LoVo (cell line): ENCODE measurements at regions not wholly inside any gene's neighbourhood (a gene's known extent, or its start where the extent isn't known, plus 50 kb on each side); places are given as distances from the start of the nearest gene placed in this dataset.

Source experiments
- DNase-seq: peaks from one replicate; pipeline ENCODE4 v3.0.0-alpha.2; 2016; ENCODE audit warnings: low spot score

DNA sequence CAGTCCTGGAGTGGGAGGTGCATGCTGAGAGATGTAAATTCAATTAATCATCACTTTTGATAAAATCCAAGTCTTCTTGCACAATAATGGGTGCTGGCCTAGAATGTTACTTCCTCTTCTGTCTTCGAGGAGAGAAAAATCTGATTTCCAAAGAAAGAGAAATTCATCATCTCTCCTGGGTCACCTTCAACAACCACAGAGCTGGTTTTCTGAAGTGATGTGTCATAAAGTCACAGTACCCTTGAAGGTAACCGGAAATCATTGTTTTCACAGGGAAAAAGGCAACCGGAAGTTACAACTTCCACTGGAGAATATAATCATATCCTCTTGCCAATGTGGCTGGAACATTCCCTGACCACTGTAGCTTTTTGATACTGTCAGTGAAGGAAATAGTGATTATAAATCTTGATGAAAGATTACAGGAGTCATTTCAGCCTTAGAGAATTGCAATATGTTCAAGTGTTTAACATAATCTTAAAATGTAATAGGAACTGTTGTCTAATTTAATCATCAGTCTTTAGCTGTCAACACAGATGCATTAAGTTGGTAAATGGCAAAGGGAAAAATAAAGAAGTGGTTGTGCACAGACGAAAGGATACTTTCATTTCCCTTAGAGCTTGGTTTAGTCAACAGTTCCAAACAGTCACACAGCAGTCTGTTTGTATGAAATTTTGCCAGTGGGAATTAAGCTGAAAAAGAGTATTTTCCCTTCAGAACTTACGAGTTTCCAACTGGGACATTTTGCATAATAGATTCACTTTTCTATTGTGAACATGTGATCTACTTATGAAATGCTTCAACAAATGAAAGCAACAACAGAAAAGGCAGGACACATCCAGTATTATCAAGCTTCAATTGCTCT is 106.5 kb upstream of the SLC4A7 start:
- no peak for DNase-seq

DNA sequence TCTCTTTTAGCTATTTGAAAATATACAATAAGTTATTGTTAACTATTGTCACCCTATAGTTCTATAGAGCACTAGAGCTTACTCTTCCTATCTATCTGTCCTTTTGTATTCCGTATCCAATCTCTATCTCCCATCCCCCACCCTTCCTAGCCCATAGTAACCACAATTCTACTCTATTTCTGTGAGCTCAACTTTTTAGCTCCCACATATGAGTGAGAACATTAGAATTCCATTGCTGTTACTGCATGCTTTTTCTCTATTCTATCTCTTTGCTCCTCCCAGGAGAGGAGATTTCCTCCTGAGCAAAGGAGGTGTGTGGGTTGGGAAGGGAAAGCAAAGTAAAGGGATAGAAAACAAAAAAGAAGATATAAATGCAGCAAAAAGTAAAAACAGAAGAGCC is 105.6 kb upstream of the SLC4A7 start:
- DNase-seq = no peak

DNA sequence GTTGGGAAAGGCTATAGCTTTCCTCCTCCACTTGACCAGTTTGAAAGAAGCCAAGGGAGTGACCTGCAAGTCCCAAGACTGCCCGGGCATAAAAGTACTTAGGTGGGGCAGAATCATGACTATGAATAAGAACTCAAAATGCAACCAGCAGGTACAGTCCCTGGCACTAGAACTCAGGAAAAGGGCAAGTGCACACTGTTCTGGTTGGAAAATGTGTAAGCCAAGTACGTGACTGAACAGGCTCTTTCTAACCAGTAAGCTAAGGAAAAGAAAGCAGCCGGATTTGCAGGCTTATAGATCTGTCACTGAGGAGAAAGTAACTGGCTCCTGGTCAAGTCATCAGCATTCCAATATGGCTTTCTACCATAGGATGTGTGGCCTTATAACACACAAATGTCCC is 101.2 kb upstream of the SLC4A7 start:
- no peak for DNase-seq

DNA sequence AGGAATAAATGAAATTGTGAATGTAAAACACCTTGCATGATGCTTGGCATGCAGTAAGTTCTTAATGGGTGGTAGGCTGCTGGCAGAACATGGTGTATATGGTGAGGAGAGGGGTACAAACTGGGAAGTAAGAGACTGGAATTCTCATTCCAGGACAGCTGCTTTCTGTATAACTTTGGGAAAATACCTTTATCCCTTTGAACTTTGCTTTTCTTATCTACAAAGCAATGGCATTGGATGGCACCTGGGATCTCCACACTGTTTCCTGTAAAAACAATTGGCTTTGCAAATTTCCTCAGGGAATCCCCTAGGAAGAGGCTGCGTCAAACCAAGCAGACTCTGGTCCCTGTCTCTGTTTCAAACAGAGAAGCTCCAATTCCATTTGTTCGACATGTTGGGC is 100.7 kb upstream of the SLC4A7 start:
- no peak for DNase-seq

DNA sequence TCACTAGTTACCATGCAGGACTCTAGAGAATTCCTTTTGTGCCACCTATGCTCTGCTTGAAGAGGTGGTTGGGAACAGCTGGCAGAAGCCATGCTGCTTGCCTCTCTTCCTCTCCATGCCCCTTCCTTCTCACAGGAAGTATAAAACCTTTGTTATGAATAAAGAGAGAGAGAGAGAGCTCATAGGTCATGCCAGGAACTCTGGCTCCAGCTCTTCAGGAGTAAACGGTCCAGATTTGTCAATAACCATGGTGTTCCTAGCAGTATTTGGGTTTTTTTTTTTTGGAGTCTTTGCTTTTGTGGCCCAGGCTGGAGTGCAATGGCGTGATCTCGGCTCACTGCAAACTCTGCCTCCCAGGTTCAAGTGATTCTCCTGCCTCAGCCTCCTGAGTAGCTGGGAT is 97.7 kb upstream of the SLC4A7 start:
- no peak for DNase-seq

DNA sequence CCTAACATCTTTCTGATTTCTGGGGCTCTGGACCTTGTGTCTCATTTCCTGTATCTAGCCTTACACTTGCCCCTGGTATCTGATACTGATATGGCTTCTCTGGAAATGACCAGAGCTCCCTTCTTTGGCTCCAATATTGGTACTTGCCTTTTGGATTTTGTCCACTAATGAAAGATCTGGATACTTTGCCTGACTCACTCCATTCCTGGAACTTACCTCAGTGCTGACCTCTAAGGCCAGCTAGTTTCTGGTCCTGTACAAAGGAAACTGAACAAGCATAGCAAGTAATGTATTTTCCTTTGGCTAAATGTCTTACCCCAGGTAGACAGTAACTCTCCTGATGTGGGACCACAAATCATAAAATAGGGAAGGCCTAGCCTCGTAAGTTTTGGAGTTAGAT is 93.8 kb upstream of the SLC4A7 start:
- DNase-seq = no peak

DNA sequence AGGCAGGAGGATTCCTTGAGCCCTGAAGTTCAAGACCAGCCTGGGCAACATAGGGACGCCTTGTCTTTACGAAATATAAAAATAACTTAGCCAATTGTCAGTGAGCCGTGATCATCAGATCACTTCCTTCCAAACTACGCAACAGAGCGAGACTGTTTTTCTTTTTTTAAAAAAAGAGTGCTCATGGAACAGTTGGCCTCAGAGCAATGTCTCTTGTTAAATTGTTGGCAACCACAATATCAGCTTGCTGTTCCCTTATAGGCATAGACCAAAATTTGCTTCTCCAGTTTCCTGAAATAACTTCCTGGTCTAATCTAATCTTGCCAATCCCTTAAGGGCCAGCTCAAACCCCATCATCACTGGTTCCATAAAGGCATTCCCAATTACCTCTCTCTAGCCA is 93.3 kb upstream of the SLC4A7 start:
- no peak for DNase-seq

DNA sequence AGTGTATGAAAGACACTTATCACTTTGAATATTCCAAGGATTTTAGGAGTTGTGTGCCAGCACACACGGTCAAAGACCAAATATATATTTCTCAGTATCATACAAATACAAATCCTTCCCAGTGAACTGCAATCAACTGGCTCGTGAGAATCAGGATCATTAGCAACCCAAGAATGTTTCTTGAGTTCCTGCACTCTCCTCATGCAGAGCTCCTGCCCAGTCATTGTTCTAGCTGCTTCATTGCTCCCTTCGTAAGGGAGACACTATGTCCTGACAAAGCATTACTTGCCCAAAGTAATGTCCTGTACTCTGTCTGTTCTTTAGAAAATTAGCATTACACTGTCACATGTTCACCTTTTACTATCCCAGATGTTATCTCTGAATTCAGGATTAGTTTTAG is 92.0 kb upstream of the SLC4A7 start:
- DNase-seq = no peak

DNA sequence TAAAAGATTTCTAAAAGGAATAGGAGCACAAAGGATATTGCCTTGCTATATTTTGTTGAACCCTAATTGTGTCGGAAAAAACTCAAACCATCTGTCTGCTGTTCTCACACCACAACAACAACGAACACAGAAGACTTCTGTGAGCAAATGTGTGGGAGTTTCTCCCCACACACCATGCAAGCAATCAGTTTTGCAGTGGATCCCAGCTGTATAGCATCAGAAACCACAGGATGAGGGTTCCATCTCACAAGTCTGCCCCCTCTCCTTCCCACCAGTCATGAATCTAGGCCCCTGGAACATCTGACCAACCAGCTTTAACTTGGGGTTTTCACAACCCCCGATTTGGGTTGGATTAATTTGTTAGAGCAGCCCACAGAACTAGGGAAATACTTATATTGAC is 91.3 kb upstream of the SLC4A7 start:
- DNase-seq = no peak

DNA sequence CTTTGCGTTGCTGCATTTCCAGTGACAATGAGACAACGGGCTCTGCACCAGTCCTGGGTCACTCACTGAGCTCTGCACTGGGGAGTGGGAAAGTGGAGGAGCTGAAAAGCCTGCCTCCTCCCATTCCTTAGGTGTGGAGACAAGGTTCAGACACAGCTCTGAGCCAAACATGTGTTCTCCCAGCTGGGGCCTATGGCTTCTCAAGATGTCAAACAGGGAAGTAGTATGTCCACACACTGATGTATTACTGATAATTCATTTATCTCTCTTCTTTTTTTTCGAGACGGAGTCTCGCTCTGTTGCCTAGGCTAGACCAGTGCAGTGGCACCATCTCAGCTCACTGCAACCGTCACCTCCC is 90.2 kb upstream of the SLC4A7 start:
- DNase-seq = no peak

DNA sequence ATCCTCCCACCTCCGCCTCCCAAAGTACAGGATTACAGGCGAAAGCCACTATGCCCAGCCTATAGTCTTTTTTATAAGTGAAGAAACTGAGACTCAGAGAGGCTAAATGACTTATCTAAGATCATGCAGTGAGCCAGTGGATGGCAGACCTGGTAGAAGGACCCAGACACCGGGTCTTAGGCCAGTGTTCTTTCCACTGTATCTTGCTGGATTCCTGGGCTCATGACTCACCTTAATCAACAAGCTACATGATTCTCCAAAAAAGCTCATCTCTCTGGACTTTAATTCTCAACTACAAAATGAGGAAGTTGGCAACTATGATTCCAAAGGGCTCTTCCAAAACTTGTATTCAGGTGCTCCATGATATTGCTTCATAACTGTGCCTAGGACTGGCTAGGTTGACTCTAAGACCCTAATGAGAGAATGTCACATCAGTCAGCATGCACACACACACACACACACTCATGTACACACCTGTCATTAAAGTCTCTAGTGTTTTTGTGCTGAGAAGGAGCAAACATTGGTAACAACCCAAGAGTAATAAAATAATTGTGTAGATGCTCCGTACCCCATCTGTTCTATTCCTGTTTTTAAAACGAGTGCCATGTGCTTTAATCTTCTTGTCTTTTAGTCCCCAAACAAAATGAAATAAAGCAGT is 89.7 kb upstream of the SLC4A7 start:
- no peak for DNase-seq

DNA sequence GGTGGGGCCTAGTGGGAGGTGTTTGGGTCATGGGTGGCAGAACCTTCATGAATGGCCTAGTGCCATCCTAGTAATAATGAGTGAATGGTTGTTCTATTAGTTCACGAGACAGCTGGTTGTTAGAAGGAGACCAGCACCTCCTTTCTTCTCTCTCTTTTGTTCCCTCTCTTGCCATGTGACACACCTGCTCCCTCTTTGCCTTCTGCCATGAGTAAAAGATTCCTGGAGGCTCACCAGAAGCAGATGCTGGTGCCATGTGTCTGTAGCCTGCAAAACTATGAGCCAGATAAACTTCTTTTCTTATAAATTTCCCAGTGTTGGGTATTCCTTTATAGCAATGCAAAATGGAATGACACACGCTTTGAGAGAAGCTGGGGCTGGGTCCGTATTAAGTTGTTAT is 89.0 kb upstream of the SLC4A7 start:
- no peak for DNase-seq

DNA sequence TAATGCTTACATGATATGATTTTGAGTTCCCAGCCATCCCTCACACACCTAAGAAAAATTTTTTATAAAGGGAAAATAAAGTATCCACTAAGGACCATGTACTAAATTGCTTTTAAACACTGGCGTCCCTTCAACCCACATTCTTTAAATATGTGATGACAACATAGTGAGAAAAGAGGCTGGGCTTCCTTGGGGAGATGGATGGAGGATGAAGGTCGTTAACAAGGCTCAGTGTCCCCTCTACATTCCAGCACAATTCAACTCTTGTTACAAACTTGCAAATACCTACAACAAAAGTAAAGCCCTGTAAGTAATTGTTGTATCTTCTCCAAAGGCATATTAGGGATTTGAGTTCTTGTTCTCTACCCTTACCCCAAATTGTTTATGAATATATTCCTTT is 87.2 kb upstream of the SLC4A7 start:
- no peak for DNase-seq

DNA sequence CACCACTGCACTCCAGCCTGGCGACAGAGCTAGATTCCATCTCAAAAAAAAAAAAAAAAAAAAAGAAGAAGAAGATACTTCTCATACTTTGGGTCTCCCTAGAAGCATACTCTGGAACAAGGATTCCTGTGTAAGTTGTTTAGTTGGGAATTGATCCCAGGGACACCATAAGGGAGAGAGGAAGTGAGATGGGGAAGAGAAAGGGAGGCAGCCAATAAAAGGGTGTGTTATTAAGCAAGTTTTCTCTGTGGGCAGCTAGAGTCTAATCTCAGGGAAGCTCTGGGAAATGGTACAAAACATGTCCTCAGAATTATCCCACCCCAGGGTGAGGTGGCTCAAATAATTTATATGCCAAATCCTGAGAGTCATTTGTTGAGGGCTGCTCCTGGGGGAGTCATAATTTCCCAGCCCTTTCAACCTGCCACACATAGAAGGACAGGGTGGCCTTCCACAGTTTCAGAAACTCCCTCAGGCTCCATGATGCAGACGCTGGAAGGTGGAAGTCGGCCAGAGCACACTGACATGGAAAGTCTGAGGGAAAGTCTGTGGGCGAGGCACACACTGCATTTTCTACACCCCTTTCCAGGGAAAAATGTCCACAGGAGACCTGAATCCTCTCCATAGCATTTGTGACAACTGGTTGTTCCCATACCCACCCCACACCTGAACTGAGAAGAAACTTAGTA is 86.4 kb upstream of the SLC4A7 start:
- DNase-seq = no peak

DNA sequence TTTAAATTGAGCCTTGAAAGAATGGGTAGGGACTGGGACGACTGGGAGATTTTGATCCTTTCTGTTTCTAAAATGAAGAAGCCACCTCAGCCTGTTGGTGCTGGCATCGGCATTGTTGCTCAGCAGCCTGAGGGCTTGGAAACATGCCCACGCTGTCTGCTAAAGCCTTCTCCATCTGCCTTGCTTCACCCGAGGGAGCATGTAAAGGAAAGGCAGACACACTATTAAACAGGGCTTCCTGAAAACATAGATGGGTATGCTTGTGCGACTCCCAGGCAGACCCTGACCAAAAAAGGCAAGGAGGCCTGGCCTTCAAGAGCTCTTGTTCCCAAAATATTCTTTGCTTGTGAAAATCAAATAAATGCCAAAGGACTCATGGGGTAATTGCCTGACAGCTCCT is 84.2 kb upstream of the SLC4A7 start:
- DNase-seq = no peak

DNA sequence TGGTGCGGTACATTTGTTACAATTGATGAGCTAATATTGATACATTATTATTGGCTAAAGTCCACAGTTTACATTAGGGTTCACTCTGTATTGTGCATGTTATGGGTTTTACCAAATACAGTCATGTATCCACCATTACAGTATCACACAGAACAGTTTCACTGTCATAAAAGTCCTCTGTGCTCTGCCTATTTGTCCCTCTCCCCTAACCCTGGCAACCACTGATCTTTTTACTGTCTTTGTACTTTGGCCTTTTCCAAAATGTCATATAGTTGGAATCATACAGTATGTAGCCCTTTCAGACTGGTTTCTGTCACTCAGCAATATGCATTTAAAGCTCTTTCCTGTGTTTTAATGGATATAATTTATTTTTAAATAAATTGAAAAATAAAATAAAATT is 83.1 kb upstream of the SLC4A7 start:
- DNase-seq = no peak

DNA sequence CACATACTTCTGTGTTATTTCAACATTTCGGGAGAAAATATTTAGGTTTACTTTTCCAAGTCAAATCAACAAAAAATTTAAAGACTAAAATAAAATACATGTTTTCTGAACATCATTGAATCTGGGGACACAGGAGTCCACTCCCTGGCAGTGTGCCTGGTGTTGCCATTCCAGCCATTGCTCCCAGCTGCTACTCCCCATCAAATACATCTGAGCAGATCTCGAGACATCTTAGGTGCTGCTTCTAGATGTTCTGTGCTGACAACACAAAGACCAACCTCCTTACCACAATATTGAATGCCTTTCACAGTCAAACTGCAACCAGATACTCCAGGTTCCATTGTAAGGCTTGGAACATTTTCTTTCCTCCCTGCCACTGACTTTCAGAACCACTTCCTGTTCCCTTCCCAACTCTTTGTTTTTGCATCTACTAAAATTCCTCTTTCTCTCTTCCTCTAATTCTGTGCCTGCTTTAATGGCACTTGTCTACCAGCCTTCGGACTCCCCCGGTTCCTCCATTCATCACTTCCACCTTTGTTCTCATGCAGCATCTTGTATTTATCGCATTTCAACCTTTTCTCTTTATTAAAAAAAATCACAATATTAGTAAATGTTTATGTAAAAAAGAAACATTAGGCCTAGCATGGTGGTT is 81.1 kb upstream of the SLC4A7 start:
- DNase-seq = no peak

DNA sequence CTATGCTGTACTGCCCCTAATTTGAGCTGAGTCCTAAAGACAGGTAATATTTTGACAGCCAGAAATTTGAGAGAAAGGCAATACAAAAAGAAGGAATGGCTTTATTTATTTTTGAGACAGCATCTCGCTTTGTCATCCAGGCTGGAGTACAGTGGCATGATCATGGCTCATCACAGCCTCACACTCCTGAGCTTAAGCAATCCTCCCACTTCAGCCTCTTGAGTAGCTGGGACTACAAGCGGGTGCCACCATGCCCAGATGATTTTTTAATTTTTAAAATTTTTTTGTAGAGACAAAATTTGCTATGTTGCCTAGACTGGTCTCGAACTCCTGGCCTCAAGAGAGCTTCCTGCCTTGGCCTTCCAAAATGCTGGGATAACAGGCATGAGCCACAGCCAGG is 77.4 kb upstream of the SLC4A7 start:
- no peak for DNase-seq

DNA sequence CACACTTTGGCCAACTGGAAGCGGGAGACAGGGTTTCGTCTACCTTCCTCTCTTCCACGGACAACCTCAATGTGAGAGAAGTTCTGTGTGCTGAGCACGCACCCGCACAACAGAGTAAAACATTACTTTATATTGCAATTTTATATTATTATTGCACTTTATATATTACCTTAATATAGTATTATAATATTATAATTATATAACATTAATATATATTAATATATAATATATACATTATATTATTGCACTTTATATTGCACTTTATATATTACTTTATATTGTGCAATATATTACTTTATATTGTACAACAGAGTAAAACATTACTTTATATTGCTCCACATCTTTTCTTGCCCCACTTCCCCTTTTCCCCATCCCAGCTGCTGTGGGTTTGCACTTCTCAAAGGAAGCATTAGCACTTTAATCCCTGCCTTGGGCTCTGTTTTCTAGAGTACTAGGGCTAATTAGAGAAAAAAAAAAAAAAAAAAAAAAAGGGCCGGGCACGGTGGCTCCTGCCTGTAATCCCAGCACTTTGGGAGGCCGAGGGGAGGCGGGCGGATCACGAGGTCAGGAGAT is 76.4 kb upstream of the SLC4A7 start:
- DNase-seq = no peak

DNA sequence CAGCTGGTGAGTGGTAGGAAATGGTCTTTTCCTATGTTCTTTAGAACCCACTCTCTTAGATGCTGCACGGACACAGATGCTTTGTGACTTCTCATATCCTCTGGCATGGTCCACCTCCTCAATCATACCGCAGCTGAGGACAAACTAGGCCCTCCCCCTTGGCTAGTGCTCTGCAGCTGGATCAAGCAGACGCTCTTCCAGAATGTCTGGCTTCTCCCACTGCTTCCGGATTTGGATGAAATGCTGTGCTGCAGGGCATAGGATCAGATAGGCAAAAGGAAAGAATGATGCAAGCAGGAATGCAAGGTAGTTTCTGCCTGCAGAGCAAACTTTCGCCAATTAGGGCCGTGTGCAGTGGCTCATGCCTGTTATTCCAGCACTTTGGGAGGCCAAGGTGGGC is 75.7 kb upstream of the SLC4A7 start:
- DNase-seq = no peak

DNA sequence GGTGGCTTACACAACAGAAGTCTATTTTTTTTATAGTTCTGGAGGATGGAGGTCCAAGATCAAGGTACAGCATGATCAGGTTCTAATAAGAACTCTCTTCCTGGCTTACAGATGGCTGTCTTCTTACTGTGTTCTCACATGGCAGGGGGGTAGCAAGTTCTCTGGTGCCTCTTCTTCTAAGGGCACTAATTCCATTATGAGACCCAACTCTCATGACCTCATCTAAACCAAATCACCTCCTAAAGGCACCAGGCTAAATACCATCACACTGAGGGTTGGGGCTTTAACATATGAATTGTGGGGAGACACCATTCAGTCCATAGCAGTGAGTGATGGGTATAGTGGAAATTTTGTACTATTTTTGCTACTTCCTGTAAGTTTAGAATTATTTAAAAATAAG is 75.2 kb upstream of the SLC4A7 start:
- DNase-seq = no peak

DNA sequence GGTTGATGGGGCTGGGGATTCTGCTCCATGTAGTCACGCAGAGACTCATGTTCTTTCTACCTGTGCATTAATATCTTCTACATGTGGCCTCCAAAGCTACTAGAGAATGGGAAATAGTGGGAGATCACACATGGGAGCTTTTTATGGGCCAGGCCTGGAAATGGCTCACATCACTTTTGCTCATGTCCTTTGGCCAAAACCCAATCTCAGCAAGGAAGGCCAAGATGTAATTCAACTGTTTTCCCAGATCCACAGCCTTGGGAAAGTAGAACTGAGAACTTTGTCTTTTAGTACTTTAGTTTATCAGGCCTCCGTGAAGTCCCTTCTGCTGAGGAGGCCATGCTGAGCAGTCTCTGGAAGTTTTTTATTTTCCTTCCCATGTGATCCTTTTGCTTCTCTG is 73.2 kb upstream of the SLC4A7 start:
- no peak for DNase-seq

DNA sequence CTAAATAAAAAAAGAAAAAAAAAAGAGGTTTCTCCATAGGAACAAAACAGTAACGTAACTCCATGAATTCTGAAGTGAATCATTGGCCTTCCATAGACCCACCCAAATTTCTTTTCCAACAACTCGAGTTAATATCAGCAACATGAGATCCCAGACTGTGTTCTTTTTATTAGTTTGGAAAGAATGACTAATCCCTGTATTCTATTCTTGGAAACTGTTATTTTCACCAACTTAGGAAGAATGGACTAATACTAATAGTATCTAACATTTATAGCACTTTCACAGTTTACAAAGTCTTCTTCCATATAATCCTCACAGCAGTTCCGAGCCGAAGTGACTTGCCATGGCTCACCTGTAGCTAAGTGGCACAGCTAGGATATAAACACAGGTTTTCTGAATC is 72.7 kb upstream of the SLC4A7 start:
- DNase-seq = no peak
